ENCODE measurements at regions not wholly inside any gene's neighbourhood (a gene's known extent, or its start where the extent isn't known, plus 50 kb on each side); places are given as distances from the start of the nearest gene placed in this dataset.

GRCh38 chr9:117775591-117775990 lies 71.4 kb downstream of the TLR4 start:
- TF ChIP-seq POLR2A (IDR thresholded peaks at IDR 0.05; ENCODE audit: extremely low read depth, insufficient read length) (no peak), CTCF (IDR thresholded peaks at IDR 0.05; ENCODE audit: low read depth, low read length) (no peak), MAX (IDR thresholded peaks at IDR 0.05; ENCODE audit: low read depth, low read length) (no peak), MYC (IDR thresholded peaks at IDR 0.05; ENCODE audit: low read depth, low read length) (no peak)
- DNase-seq (ENCODE audit: low read depth), result no peak
- H3K4me3 ChIP-seq (ENCODE audit: low read depth, low read length), result no peak overlapping the region

DNA sequence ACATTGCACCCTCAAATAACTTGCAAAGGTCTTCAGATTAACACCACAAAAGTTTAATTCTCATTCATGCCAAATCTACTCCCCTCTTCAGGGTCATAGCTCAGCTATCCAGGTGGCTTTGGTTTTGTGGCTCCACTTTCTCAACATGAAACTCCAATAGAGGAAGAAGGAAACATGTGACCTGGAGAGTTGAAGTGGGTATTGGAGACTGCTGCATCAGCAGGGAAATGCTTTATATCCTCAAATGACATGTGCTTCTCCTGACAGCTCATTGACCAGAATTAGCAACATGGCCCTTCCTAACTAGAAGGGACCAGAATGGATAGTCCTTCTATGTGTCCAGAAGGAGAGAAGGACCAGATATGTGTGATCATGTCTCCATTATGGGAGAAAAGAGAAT lies 73.6 kb downstream of the TLR4 start:
- peak; percentile 31 for DNase-seq (ENCODE audit: low read depth)
- TF ChIP-seq MAX (IDR thresholded peaks at IDR 0.05; ENCODE audit: low read depth, low read length) (peak; percentile 64), MYC (IDR thresholded peaks at IDR 0.05; ENCODE audit: low read depth, low read length) (no peak)
- no peak overlapping the region for H3K4me3 ChIP-seq (ENCODE audit: low read depth, low read length)

DNA sequence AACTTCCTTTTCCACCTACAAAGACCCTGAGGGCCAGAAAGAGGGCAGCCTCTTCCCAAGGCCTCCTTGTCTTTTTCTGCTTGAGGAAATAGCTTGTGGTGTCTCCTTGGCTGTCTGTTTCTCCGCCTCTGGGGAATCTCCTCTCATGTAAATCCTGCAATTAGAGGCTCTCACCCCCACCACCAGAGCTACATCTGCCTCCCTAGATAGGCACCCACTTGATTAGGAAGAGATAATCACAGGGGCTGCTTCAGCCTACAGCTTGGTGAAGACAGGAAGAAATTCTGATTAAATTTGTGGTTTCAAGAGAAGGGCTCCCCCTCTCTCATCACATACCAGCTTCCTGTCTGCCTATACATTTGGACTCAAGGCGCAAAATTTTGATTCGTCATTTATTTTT lies 75.6 kb downstream of the TLR4 start:
- TF ChIP-seq MAX (IDR thresholded peaks at IDR 0.05; ENCODE audit: low read depth, low read length) (no peak), POLR2A (IDR thresholded peaks at IDR 0.05; ENCODE audit: extremely low read depth, insufficient read length) (no peak), MYC (IDR thresholded peaks at IDR 0.05; ENCODE audit: low read depth, low read length) (no peak), CTCF (IDR thresholded peaks at IDR 0.05; ENCODE audit: low read depth, low read length) (no peak)
- DNase-seq (ENCODE audit: low read depth), result peak; percentile 14
- H3K4me3 ChIP-seq (ENCODE audit: low read depth, low read length), result no peak overlapping the region

GRCh38 chr9:117782931-117783788 lies 79.0 kb downstream of the TLR4 start:
- peak; percentile 75 for DNase-seq (ENCODE audit: low read depth)
- TF ChIP-seq CTCF (IDR thresholded peaks at IDR 0.05; ENCODE audit: low read depth, low read length), result peak; percentile 88
- TF ChIP-seq POLR2A (IDR thresholded peaks at IDR 0.05; ENCODE audit: extremely low read depth, insufficient read length), result no peak
- H3K4me3 ChIP-seq (ENCODE audit: low read depth, low read length), result peak overlapping the region; percentile 42

- TF ChIP-seq MYC (IDR thresholded peaks at IDR 0.05; ENCODE audit: low read depth, low read length), result no peak
- TF ChIP-seq MAX (IDR thresholded peaks at IDR 0.05; ENCODE audit: low read depth, low read length), result peak; percentile 19; the same call in 1 of the 2 replicates
- DNase-seq (ENCODE audit: low read depth), result peak; percentile 31
- H3K4me3 ChIP-seq (ENCODE audit: low read depth, low read length), result no peak overlapping the region
Observed at GRCh38 chr9:117783828-117784227, 79.6 kb downstream of the TLR4 start.

DNA sequence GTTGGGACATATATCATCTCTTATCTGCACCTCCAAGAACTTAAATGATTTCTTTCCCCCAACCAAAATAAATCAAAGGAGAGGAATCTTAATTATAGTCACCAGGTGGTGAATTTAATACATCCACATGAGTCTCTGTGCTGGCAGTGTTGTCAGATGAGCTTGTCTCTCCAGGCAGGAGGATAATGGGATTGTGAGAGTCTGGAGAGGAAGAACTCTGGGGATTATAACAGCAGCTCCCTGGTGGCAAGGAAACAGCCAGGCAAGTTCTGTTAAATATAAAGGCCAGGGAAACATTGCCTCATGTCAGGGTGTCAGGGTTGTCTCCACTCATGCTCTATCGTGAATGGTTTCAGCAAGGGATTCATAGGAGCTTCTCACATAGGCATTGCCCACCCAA lies 80.8 kb downstream of the TLR4 start:
- TF ChIP-seq CTCF (IDR thresholded peaks at IDR 0.05; ENCODE audit: low read depth, low read length) (no peak), MAX (IDR thresholded peaks at IDR 0.05; ENCODE audit: low read depth, low read length) (no peak), MYC (IDR thresholded peaks at IDR 0.05; ENCODE audit: low read depth, low read length) (no peak), POLR2A (IDR thresholded peaks at IDR 0.05; ENCODE audit: extremely low read depth, insufficient read length) (no peak)
- H3K4me3 ChIP-seq (ENCODE audit: low read depth, low read length), result no peak overlapping the region
- no peak for DNase-seq (ENCODE audit: low read depth)
